OCI-LY7 (cell line): ENCODE measurements at regions not wholly inside any gene's neighbourhood (a gene's known extent, or its start where the extent isn't known, plus 50 kb on each side); places are given as distances from the start of the nearest gene placed in this dataset.
"Not testable (repeated sequence)": the region's sequence is repeated elsewhere in the genome, so short reads cannot be mapped to it uniquely, and the experiment has no call there.

ENCODE experiments used
- BruUV-seq: library from RNA; stranded (reverse); fragments of 400-500 nt; replicated peaks from 2 replicates; lab custom pipeline; 2021; lab: Mats Ljungman, UMichigan
- CTCF ChIA-PET: fragments of 300-600 bp; sonication (Branson Sonifier 250); formaldehyde crosslinking; loops from one replicate; lab custom pipeline; 2022; ENCODE audit warnings: antibody characterized with exemption; ENCODE audit not compliant: unreplicated experiment; lab: Charles Lee
- POLR2A ChIA-PET: fragments of 300-600 bp; sonication (Branson Sonifier 250); formaldehyde crosslinking; loops from one replicate; lab custom pipeline; 2022; ENCODE audit warnings: antibody characterized with exemption; lab: Charles Lee
- DNase-seq: peaks from one replicate; pipeline ENCODE4 v3.0.0-alpha.2; 2015; ENCODE audit warnings: low spot score
- H2AFZ ChIP-seq: fragments of 200-600 bp; sonication (generic), shearing (Covaris generic); 2 replicates; pipeline ENCODE4 v1.6.1; 2014; ENCODE audit warnings: mild to moderate bottlenecking, antibody characterized with exemption, low read length, moderate library complexity
- H3K27ac ChIP-seq: fragments of 200-600 bp; sonication (generic); 2 replicates; pipeline ENCODE4 v1.5.1; 2014; ENCODE audit warnings: mixed run types, low read depth, mild to moderate bottlenecking, moderate library complexity, low read length, inconsistent platforms; ENCODE audit not compliant: poor library complexity, severe bottlenecking
- H3K36me3 ChIP-seq: fragments of 200-600 bp; sonication (generic); 2 replicates; pipeline ENCODE4 v1.6.1; 2014; ENCODE audit warnings: mild to moderate bottlenecking, antibody characterized with exemption, low read length, moderate library complexity, mixed read lengths; ENCODE audit not compliant: insufficient read depth
- H3K4me1 ChIP-seq: fragments of 200-600 bp; sonication (generic); 2 replicates; pipeline ENCODE4 v1.5.1; 2014; ENCODE audit warnings: mild to moderate bottlenecking, low read length; ENCODE audit not compliant: insufficient read depth, poor library complexity, severe bottlenecking
- H3K4me2 ChIP-seq: fragments of 200-600 bp; sonication (generic); 2 replicates; pipeline ENCODE4 v1.6.1; 2014; ENCODE audit warnings: mild to moderate bottlenecking, low read length
- H3K4me3 ChIP-seq: fragments of 200-600 bp; sonication (generic); 2 replicates; pipeline ENCODE4 v1.5.1; 2014; ENCODE audit warnings: mild to moderate bottlenecking, low read depth, low read length; ENCODE audit not compliant: poor library complexity, severe bottlenecking
- H3K79me2 ChIP-seq: fragments of 200-600 bp; sonication (generic); 2 replicates; pipeline ENCODE4 v1.6.1; 2016; ENCODE audit warnings: low read depth, mild to moderate bottlenecking, low read length, moderate library complexity, mixed read lengths; ENCODE audit not compliant: insufficient read depth
- H3K9me2 ChIP-seq: fragments of 200-600 bp; sonication (generic); 2 replicates; pipeline ENCODE4 v1.6.1; 2016; ENCODE audit warnings: mild to moderate bottlenecking, low read length, mixed read lengths; ENCODE audit not compliant: insufficient read depth
- H3K9me3 ChIP-seq: fragments of 200-600 bp; sonication (generic); 2 replicates; pipeline ENCODE4 v1.6.1; 2014; ENCODE audit warnings: mild to moderate bottlenecking, mixed run types, low read length, mixed read lengths
- H4K20me1 ChIP-seq: fragments of 200-600 bp; sonication (generic); 2 replicates; pipeline ENCODE4 v1.6.1; 2014; ENCODE audit warnings: mild to moderate bottlenecking, antibody characterized with exemption, low read length, moderate library complexity, mixed read lengths; ENCODE audit not compliant: insufficient read depth
- CTCF ChIP-seq: fragments of 200-600 bp; sonication (generic); conservative IDR thresholded peaks from 2 replicates; pipeline ENCODE4 v1.5.1; 2014; ENCODE audit warnings: mild to moderate bottlenecking, antibody characterized with exemption, low read length, moderate library complexity, mixed read lengths
- EZH2phosphoT487 ChIP-seq: fragments of 200-600 bp; sonication (generic); IDR thresholded peaks from 2 replicates; pipeline ENCODE4 v1.6.1; 2018; ENCODE audit warnings: low read depth, borderline replicate concordance, mild to moderate bottlenecking, mixed run types, antibody characterized with exemption, low read length, moderate library complexity, mixed read lengths
- intact Hi-C: fragments of 100-400 bp; cut with micrococcal nuclease; formaldehyde crosslinking; loops from one replicate; pipeline ENCODE4 v1.10.0; 2022; ENCODE audit not compliant: unreplicated experiment

- no peaks in the 10 kb centered on the region for H3K9me2 ChIP-seq
- no peaks in the 10 kb centered on the region for H3K36me3 ChIP-seq
- H3K4me1 ChIP-seq = no peaks in the 10 kb centered on the region
- TF ChIP-seq CTCF (no peak), EZH2phosphoT487 (no peak)
- no peaks in the 10 kb centered on the region for H3K79me2 ChIP-seq
- H3K4me3 ChIP-seq = no peak overlapping the region
- H3K4me2 ChIP-seq = no peak overlapping the region
- no peaks in the 10 kb centered on the region for H4K20me1 ChIP-seq
- DNase-seq = no peak
- intact Hi-C loops = no loop called here
- H3K27ac ChIP-seq = no peak overlapping the region
- H3K9me3 ChIP-seq = no peaks in the 10 kb centered on the region
- no TSS peak for BruUV-seq
- H2AFZ ChIP-seq = no peak overlapping the region
- CTCF ChIA-PET = no interaction called here
- POLR2A ChIA-PET = interaction anchor here (0.9 kb wide), 1 partner anchor 427 kb away, joined by 3 read pairs; no protein-coding TSS in a partner anchor
Measured at GRCh38 chr9:18299449-18299848, 174.5 kb upstream of the ADAMTSL1 start.

DNA sequence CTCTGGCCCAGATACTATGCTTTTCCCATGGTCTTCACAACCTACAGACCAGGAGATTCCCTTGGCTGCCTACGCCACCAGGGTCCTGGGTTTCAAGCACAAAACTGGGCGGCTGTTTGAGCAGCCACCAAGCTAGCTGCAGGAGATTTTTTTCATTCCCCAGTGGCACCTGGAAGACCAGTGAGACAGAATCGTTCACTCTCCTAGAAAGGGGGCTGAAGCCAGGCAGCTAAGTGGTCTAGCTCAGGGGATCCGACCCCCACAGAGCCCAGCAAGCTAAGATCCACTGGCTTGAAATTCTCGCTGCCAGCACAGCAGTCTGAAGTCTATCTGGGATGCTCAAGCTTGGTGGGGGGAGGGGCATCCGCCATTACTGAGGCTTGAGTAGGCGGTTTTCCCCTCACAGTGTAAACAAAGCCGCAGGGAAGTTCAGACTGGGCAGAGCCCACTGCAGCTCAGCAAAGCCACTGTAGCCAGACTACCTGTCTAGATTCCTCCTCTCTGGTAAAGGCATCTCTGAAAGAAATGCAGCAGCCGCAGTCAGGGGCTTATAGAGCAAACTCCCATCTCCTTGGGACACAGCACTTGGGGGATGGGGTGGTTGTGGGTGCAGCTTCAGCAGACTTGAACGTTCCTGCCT, 168.7 kb upstream of the ADAMTSL1 start:
- POLR2A ChIA-PET, H3K9me3 ChIP-seq, DNase-seq, H3K9me2 ChIP-seq, H3K4me3 ChIP-seq, H3K4me1 ChIP-seq, H4K20me1 ChIP-seq, H3K27ac ChIP-seq, H3K4me2 ChIP-seq, CTCF ChIA-PET, H3K79me2 ChIP-seq, intact Hi-C loops, H2AFZ ChIP-seq, BruUV-seq, H3K36me3 ChIP-seq: not testable (repeated sequence)

DNA sequence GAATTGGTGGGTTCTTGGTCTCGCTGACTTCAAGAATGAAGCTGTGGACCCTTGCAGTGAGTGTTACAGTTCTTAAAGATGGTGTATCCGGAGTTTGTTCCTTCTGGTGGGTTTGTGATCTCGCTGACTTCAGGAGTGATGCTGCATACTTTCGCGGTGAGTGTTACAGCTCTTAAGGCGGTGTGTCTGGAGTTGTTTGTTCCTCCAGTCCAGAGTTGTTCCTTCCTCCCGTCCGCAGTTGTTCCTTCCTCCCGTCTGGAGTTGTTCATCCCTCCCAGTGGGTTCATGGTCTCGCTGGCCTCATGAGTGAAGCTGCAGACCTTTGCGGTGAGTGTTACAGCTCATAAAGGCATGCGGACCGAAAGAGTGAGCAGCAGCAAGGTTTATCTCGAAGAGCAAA, 159.6 kb upstream of the ADAMTSL1 start:
- Histone ChIP-seq H3K36me3 (no peaks in the 10 kb centered on the region), H3K27ac (no peak overlapping the region), H3K9me3 (no peaks in the 10 kb centered on the region), H3K4me1 (no peaks in the 10 kb centered on the region), H3K4me3 (no peak overlapping the region), H3K9me2 (no peaks in the 10 kb centered on the region), H3K4me2 (no peak overlapping the region), H2AFZ (no peak overlapping the region), H3K79me2 (no peaks in the 10 kb centered on the region), H4K20me1 (no peaks in the 10 kb centered on the region)
- intact Hi-C loops = loop anchor here (10.0 kb wide), 1 partner anchor 130 kb away; no protein-coding TSS in a partner anchor
- no TSS peak for BruUV-seq
- ChIA-PET POLR2A (no interaction called here), CTCF (no interaction called here)
- TF ChIP-seq EZH2phosphoT487 (no peak), CTCF (no peak)
- no peak for DNase-seq
